Adrenal gland (tissue), 9 donors: ENCODE measurements at regions not wholly inside any gene's neighbourhood (a gene's known extent, or its start where the extent isn't known, plus 50 kb on each side); places are given as distances from the start of the nearest gene placed in this dataset.

Experiments
- DNase-seq, 7 donors: peaks; one replicate each; pipeline ENCODE4 v3.0.0-alpha.2; 2019 to 2020
- H3K27ac ChIP-seq, 5 donors: fragments of 200-600 bp; sonication (generic) in 4 of 5; 1 replicate in 3 of 5; 2 replicates in 2 of 5; pipeline versions ENCODE4 v1.5.1 to v1.8.0; 2016 to 2020; ENCODE audit warnings: mild to moderate bottlenecking in 1 of 5
- H3K27me3 ChIP-seq: fragments of 200-600 bp; 2 replicates; pipeline ENCODE4 v1.8.0; 2021
- H3K36me3 ChIP-seq, 2 donors: fragments of 200-600 bp; replicated peaks in 1 of 2; 1 replicate in 1 of 2; 2 replicates in 1 of 2; pipeline versions ENCODE4 v1.5.1 to v1.8.0; 2018 to 2022
- H3K4me1 ChIP-seq, 2 donors: fragments of 200-600 bp; replicated peaks in 1 of 2; 1 replicate in 1 of 2; 2 replicates in 1 of 2; pipeline versions ENCODE4 v1.5.1 to v1.8.0; 2018 to 2021
- H3K4me3 ChIP-seq, 4 donors: fragments of 200-600 bp; sonication (generic) in 3 of 4; one replicate each; pipeline ENCODE4 v1.5.1; 2016 to 2018
- H3K9me3 ChIP-seq, 3 donors: fragments of 200-600 bp; sonication (generic) in 1 of 3; replicated peaks in 1 of 3; 1 replicate in 2 of 3; 2 replicates in 1 of 3; pipeline versions ENCODE4 v1.5.1 to v1.8.0; 2016 to 2021
- CTCF ChIP-seq, 6 experiments: fragments of 450-650 bp in 4 of 6; fragments of 200-600 bp in 2 of 6; sonication (generic) in 1 of 6; IDR thresholded peaks; 1 replicate in 5 of 6; 2 replicates in 1 of 6; pipeline versions ENCODE4 v1.5.1 to v1.8.0; 2016 to 2021; ENCODE audit warnings: antibody characterized with exemption in 6 of 6, mild to moderate bottlenecking in 2 of 6, moderate library complexity in 1 of 6
- POLR2A ChIP-seq, 2 donors: fragments of 450-650 bp; IDR thresholded peaks; one replicate each; pipeline ENCODE4 v1.6.1; 2017; ENCODE audit warnings: antibody characterized with exemption in 2 of 2, mild to moderate bottlenecking in 2 of 2, moderate library complexity in 1 of 2
- WGBS, 4 donors: extraction: QIAGEN DNeasy Blood & Tissue Kit in 2 of 4; methylation state at CpG; one replicate each; pipeline versions ENCODE4 v1.1.5 to v1.1.7; 2013 to 2017; 5-methylcytosine and 5-hydroxymethylcytosine counted together
- intact Hi-C, 2 donors: fragments of 100-400 bp; cut with DNase I; formaldehyde crosslinking; loops; one replicate each; pipeline versions ENCODE4 v1.14.1 to v1.15.0; 2022 to 2023
- donor health status: healthy with polysubstance abuse.
- donor health status: Bipolar disorder and iron deficiency.
- donor health status: DM: yes; HTN: yes; CAD: no.
- donor health status: DM: no; HTN: no; CAD: no.
- donor health status: DM: no; HTN: no; CAD: no.

- 73 to 95% (median 89%) methylated on average over 1 of the region's 1 CpG for WGBS, 4 donors
- Histone ChIP-seq H3K9me3 (no peaks in the 10 kb centered on the region), H3K4me1 (no peaks in the 10 kb centered on the region), H3K4me3 (no peak overlapping the region), H3K36me3 (no peaks in the 10 kb centered on the region), H3K27ac (no peak overlapping the region), H3K27me3 (no peaks in the 10 kb centered on the region)
- no peak for TF ChIP-seq CTCF (IDR thresholded peaks at IDR 0.05)
- TF ChIP-seq POLR2A (IDR thresholded peaks at IDR 0.05): no peak
- DNase-seq: no peak
- intact Hi-C loops: no loop called here
These were observed 115.6 kb upstream of the IRX4 start for GRCh38 chr5:1998348-1998669.

- H3K27me3 ChIP-seq: no peaks in the 10 kb centered on the region
- intact Hi-C loops: no loop called here
- DNase-seq: no peak
- H3K36me3 ChIP-seq: no peaks in the 10 kb centered on the region
- WGBS, 4 donors: 83 to 85% (median 84%) methylated on average over 6 of the region's 6 CpGs
- no peak overlapping the region for H3K4me3 ChIP-seq
- TF ChIP-seq POLR2A (IDR thresholded peaks at IDR 0.05) (no peak), CTCF (IDR thresholded peaks at IDR 0.05) (no peak)
- no peaks in the 10 kb centered on the region for H3K9me3 ChIP-seq
- no peak overlapping the region for H3K27ac ChIP-seq
- H3K4me1 ChIP-seq: no peaks in the 10 kb centered on the region
These were observed 115.1 kb upstream of the IRX4 start for GRCh38 chr5:1997640-1998347.

- no peak overlapping the region for H3K27ac ChIP-seq
- peaks cover 0 to 7% (median 0%) of the 10 kb centered on the region in 3 donors for H3K9me3 ChIP-seq
- DNase-seq: no peak
- intact Hi-C loops: no loop called here
- no peaks in the 10 kb centered on the region for H3K36me3 ChIP-seq
- 61 to 79% (median 74%) methylated on average over 3 to 5 of the region's 5 CpGs for WGBS, 4 donors
- no peaks in the 10 kb centered on the region for H3K4me1 ChIP-seq
- TF ChIP-seq POLR2A (IDR thresholded peaks at IDR 0.05): no peak
- no peak for TF ChIP-seq CTCF (IDR thresholded peaks at IDR 0.05)
- H3K4me3 ChIP-seq: no peak overlapping the region
- H3K27me3 ChIP-seq: no peaks in the 10 kb centered on the region
These were observed 112.8 kb upstream of the IRX4 start for GRCh38 chr5:1995491-1995890.

GRCh38 chr5:1987471-1987870 is 104.7 kb upstream of the IRX4 start:
- no peak for DNase-seq
- TF ChIP-seq CTCF (IDR thresholded peaks at IDR 0.05): no peak
- TF ChIP-seq POLR2A (IDR thresholded peaks at IDR 0.05): no peak
- H3K36me3 ChIP-seq: no peaks in the 10 kb centered on the region
- peaks cover 0 to 7% (median 0%) of the 10 kb centered on the region in 3 donors for H3K9me3 ChIP-seq
- H3K4me3 ChIP-seq: no peak overlapping the region
- WGBS, 4 donors: 68 to 80% (median 76%) methylated on average over 5 of the region's 5 CpGs
- H3K4me1 ChIP-seq: no peaks in the 10 kb centered on the region
- intact Hi-C loops: no loop called here
- no peaks in the 10 kb centered on the region for H3K27me3 ChIP-seq
- no peak overlapping the region for H3K27ac ChIP-seq
